Suppressor macrophage treated with lipopolysaccharide for 4 hours (primary cell): ENCODE measurements at regions not wholly inside any gene's neighbourhood (a gene's known extent, or its start where the extent isn't known, plus 50 kb on each side); places are given as distances from the start of the nearest gene placed in this dataset.

Experiments used
- DNase-seq: peaks from one replicate; pipeline ENCODE4 v3.0.0-alpha.2; 2020

- no peak for DNase-seq
Observed at GRCh38 chr7:142351145-142351544, 93.3 kb upstream of the PRSS58 start.

- no peak for DNase-seq
Observed at GRCh38 chr7:142349670-142350405, 92.0 kb upstream of the PRSS58 start.

- DNase-seq = no peak
Observed at GRCh38 chr7:142348921-142349405, 91.1 kb upstream of the PRSS58 start.

- DNase-seq = no peak
Observed at GRCh38 chr7:142348100-142348499, 90.2 kb upstream of the PRSS58 start.

GRCh38 chr7:142347091-142347490, 89.2 kb upstream of the PRSS58 start:
- no peak for DNase-seq

GRCh38 chr7:142345811-142346210, 88.0 kb upstream of the PRSS58 start:
- no peak for DNase-seq

GRCh38 chr7:142338633-142339501, 81.0 kb upstream of the PRSS58 start:
- no peak for DNase-seq

GRCh38 chr7:142337054-142338001, 79.5 kb upstream of the PRSS58 start:
- no peak for DNase-seq

GRCh38 chr7:142334806-142335205, 76.9 kb upstream of the PRSS58 start:
- DNase-seq = no peak

- DNase-seq = no peak
Observed at GRCh38 chr7:142334236-142334635, 76.4 kb upstream of the PRSS58 start.

- no peak for DNase-seq
Observed at GRCh38 chr7:142332421-142332820, 74.6 kb upstream of the PRSS58 start.

GRCh38 chr7:142331941-142332340, 74.1 kb upstream of the PRSS58 start:
- no peak for DNase-seq

- DNase-seq = no peak
Observed at GRCh38 chr7:142329062-142329790, 71.4 kb upstream of the PRSS58 start.

GRCh38 chr7:142328551-142328950, 70.7 kb upstream of the PRSS58 start:
- no peak for DNase-seq

GRCh38 chr7:142327628-142328405, 70.0 kb upstream of the PRSS58 start:
- no peak for DNase-seq

- DNase-seq = peak; percentile 38
Observed at GRCh38 chr7:142323706-142324105, 65.8 kb upstream of the PRSS58 start.

GRCh38 chr7:142321391-142321790, 63.5 kb upstream of the PRSS58 start:
- no peak for DNase-seq

- DNase-seq = no peak
Observed at GRCh38 chr7:142320883-142321282, 63.0 kb upstream of the PRSS58 start.

GRCh38 chr7:142319970-142320369, 62.1 kb upstream of the PRSS58 start:
- DNase-seq = no peak

GRCh38 chr7:142314281-142314680, 56.4 kb upstream of the PRSS58 start:
- DNase-seq = peak; percentile 21

GRCh38 chr7:142313528-142313927, 55.7 kb upstream of the PRSS58 start:
- no peak for DNase-seq
